B cell (primary cell): ENCODE measurements at regions not wholly inside any gene's neighbourhood (a gene's known extent, or its start where the extent isn't known, plus 50 kb on each side); places are given as distances from the start of the nearest gene placed in this dataset.

Source experiments
- ATAC-seq: fragments of 200-7000 bp; cut with Tn5 transposase; one replicate; pipeline ENCODE4 v1.10.0; 2021; ENCODE audit warnings: low read depth, mild to moderate bottlenecking, moderate number of reproducible peaks, moderate library complexity
- CTCF ChIA-PET: fragments of 350-600 bp; sonication (Branson Sonifier 250); formaldehyde crosslinking; loops from one replicate; lab custom pipeline; 2021; ENCODE audit warnings: antibody characterized with exemption, inconsistent platforms; lab: Charles Lee
- POLR2A ChIA-PET: fragments of 350-600 bp; sonication (Branson Sonifier 250); formaldehyde crosslinking; loops from one replicate; lab custom pipeline; 2021; ENCODE audit warnings: antibody characterized with exemption; lab: Charles Lee
- DNase-seq: peaks from one replicate; pipeline ENCODE4 v3.0.0; 2013
- H2AFZ ChIP-seq: 2 replicates; pipeline ENCODE4 v1.6.1; 2012; ENCODE audit warnings: mild to moderate bottlenecking, low read depth, low read length; ENCODE audit not compliant: insufficient read depth, poor library complexity, severe bottlenecking
- H3K27ac ChIP-seq, 2 donors: 1 replicate in 1 of 2; 2 replicates in 1 of 2; pipeline ENCODE4 v1.5.1; 2012 to 2013; ENCODE audit warnings: low read length in 2 of 2, mild to moderate bottlenecking in 2 of 2, moderate library complexity in 1 of 2
- H3K27me3 ChIP-seq, 4 experiments: fragments of 200-600 bp in 1 of 4; sonication (generic) in 1 of 4; replicated peaks in 1 of 4; 1 replicate in 2 of 4; 2 replicates in 2 of 4; pipeline versions ENCODE4 v1.6.1 to v1.7.0; 2013 to 2016; ENCODE audit warnings: low read length in 3 of 4, mild to moderate bottlenecking in 2 of 4, mixed read lengths in 1 of 4, moderate library complexity in 1 of 4; ENCODE audit not compliant: insufficient read depth in 4 of 4, control insufficient read depth in 3 of 4; ENCODE audit errors: control extremely low read depth in 1 of 4
- H3K36me3 ChIP-seq, 2 experiments: replicated peaks in 1 of 2; 1 replicate in 1 of 2; 2 replicates in 1 of 2; pipeline versions ENCODE4 v1.6.1 to v1.7.1; 2013; ENCODE audit warnings: low read length in 1 of 2; ENCODE audit not compliant: insufficient read depth in 2 of 2, control insufficient read depth in 1 of 2; ENCODE audit errors: control extremely low read depth in 1 of 2, extremely low read depth in 1 of 2
- H3K4me1 ChIP-seq, 2 donors: fragments of 200-600 bp in 1 of 2; sonication (generic) in 1 of 2; 1 replicate in 1 of 2; 2 replicates in 1 of 2; pipeline versions ENCODE4 v1.5.1 to v1.6.1; 2013 to 2017; ENCODE audit warnings: low read length in 2 of 2; ENCODE audit not compliant: control insufficient read depth in 2 of 2, insufficient read depth in 2 of 2
- H3K4me2 ChIP-seq: replicated peaks from 2 replicates; pipeline ENCODE3; 2012; ENCODE audit warnings: mild to moderate bottlenecking, low read depth, low read length; ENCODE audit not compliant: poor library complexity, severe bottlenecking
- H3K4me3 ChIP-seq, 5 experiments: fragments of 200-600 bp in 1 of 5; sonication (generic) in 1 of 5; 1 replicate in 3 of 5; 2 replicates in 2 of 5; pipeline versions ENCODE4 v1.5.1 to v1.7.0; 2011 to 2016; ENCODE audit warnings: low read length in 4 of 5, mild to moderate bottlenecking in 4 of 5, low read depth in 2 of 5, control low read depth in 1 of 5, moderate library complexity in 1 of 5; ENCODE audit not compliant: insufficient read depth in 1 of 5; ENCODE audit errors: control extremely low read depth in 1 of 5, extremely low read depth in 1 of 5
- H3K79me2 ChIP-seq: fragments of 200-600 bp; sonication (generic); one replicate; pipeline ENCODE4 v1.6.0; 2016; ENCODE audit warnings: low read length; ENCODE audit not compliant: control insufficient read depth, insufficient read depth
- H3K9ac ChIP-seq: fragments of 200-600 bp; sonication (generic); 2 replicates; pipeline ENCODE4 v1.6.1; 2017; ENCODE audit warnings: mild to moderate bottlenecking, low read length, moderate library complexity
- H3K9me3 ChIP-seq, 3 donors: one replicate each; pipeline versions ENCODE4 v1.6.1 to v1.7.1; 2013; ENCODE audit warnings: low read length in 2 of 3; ENCODE audit not compliant: control insufficient read depth in 2 of 3, insufficient read depth in 1 of 3; ENCODE audit errors: control extremely low read depth in 1 of 3
- H4K20me1 ChIP-seq: 2 replicates; pipeline ENCODE4 v1.6.0; 2012; ENCODE audit warnings: mild to moderate bottlenecking, low read length; ENCODE audit not compliant: insufficient read depth, control insufficient read depth, poor library complexity, severe bottlenecking
- H3K27ac Mint-ChIP-seq: one replicate; pipeline ENCODE4 v1.8.0; 2021; ENCODE audit warnings: mixed read lengths
- H3K27me3 Mint-ChIP-seq: one replicate; pipeline ENCODE4 v1.8.0; 2021; ENCODE audit warnings: mixed read lengths
- H3K4me1 Mint-ChIP-seq: one replicate; pipeline ENCODE4 v1.8.0; 2021; ENCODE audit warnings: mixed read lengths
- H3K4me3 Mint-ChIP-seq: one replicate; pipeline ENCODE4 v1.8.0; 2021; ENCODE audit warnings: mixed read lengths
- H3K9me3 Mint-ChIP-seq: one replicate; pipeline ENCODE4 v1.8.0; 2022; ENCODE audit warnings: mixed read lengths; ENCODE audit not compliant: insufficient read depth
- EZH2 ChIP-seq: IDR thresholded peaks from 2 replicates; pipeline ENCODE4 v1.6.1; 2012; ENCODE audit warnings: borderline replicate concordance, low read depth, mild to moderate bottlenecking, moderate library complexity, low read length; ENCODE audit not compliant: insufficient read depth, poor library complexity, severe bottlenecking
- WGBS: methylation state at CpG from one replicate; pipeline ENCODE4 v1.1.5; 2013; ENCODE audit warnings: missing lambda C conversion rate; ENCODE audit not compliant: insufficient coverage; 5-methylcytosine and 5-hydroxymethylcytosine counted together
- intact Hi-C: fragments of 100-400 bp; cut with micrococcal nuclease; formaldehyde crosslinking; loops from one replicate; pipeline ENCODE4 v1.10.0; 2022
- TF ChIP-seq, protein P1 (sequence below): fragments of 200-600 bp; IDR thresholded peaks from one replicate; pipeline ENCODE4 v1.8.0; 2022; ENCODE audit warnings: antibody characterized with exemption, mild to moderate bottlenecking

DNA sequence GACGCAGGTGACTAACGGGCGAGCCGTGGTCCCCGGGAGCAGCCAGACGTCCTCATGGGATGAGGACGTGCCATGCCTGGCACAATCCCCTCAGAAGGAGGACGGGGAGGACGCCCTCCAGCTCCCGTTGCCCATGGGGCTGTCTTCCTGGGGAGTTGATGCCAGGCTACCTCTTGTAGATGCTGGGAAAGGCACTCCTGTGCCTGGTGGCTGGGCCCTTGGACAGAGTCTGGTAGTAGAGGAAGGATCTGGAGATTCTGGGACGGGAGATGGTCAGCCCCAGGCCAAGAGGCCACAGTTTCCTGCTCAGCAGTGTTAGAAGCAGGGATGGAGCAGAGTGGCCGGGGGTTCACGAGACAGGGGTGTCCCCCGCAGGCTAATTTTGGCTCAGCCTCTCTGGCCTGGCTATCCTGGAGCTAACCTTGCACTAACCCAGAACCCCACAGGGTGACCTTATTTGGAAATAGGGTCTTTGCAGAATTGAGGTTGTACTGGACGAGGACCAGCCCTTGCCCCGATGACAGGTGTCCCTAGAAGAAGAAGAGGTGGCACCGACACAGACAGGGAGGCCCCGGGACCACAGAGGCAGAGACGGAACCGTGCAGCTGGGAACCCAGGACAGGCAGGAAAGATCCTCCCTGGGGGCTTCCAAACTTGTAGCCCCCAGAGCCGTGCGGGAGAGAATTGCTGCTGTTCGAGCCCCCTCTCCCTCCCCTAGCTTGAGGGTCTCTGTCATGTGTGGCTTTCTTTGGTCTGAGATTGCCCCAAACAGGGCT lies 50.1 kb upstream of the ADRA2C start:
- no peaks in the 10 kb centered on the region for H3K36me3 ChIP-seq
- no peaks in the 10 kb centered on the region for H3K4me1 ChIP-seq
- H3K9me3 ChIP-seq: peaks cover 0 to 12% (median 0%) of the 10 kb centered on the region in 3 donors
- 78% methylated on average over 23 of the region's 23 CpGs for WGBS
- H3K27ac Mint-ChIP-seq: no peak overlapping the region
- H3K4me3 Mint-ChIP-seq: no peak overlapping the region
- H3K4me3 ChIP-seq: no peak overlapping the region
- H3K79me2 ChIP-seq: no peaks in the 10 kb centered on the region
- ChIA-PET POLR2A (no interaction called here), CTCF (no interaction called here)
- DNase-seq (no peak), ATAC-seq (no peak)
- no peak for TF ChIP-seq EZH2
- TF ChIP-seq, protein P1, sequence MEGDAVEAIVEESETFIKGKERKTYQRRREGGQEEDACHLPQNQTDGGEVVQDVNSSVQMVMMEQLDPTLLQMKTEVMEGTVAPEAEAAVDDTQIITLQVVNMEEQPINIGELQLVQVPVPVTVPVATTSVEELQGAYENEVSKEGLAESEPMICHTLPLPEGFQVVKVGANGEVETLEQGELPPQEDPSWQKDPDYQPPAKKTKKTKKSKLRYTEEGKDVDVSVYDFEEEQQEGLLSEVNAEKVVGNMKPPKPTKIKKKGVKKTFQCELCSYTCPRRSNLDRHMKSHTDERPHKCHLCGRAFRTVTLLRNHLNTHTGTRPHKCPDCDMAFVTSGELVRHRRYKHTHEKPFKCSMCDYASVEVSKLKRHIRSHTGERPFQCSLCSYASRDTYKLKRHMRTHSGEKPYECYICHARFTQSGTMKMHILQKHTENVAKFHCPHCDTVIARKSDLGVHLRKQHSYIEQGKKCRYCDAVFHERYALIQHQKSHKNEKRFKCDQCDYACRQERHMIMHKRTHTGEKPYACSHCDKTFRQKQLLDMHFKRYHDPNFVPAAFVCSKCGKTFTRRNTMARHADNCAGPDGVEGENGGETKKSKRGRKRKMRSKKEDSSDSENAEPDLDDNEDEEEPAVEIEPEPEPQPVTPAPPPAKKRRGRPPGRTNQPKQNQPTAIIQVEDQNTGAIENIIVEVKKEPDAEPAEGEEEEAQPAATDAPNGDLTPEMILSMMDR: no peak
- peaks cover 3% of the 10 kb centered on the region for H3K9me3 Mint-ChIP-seq
- no peaks in the 10 kb centered on the region for H3K4me1 Mint-ChIP-seq
- H4K20me1 ChIP-seq: no peaks in the 10 kb centered on the region
- no peak overlapping the region for H2AFZ ChIP-seq
- H3K4me2 ChIP-seq: no peak overlapping the region
- H3K27ac ChIP-seq: no peak overlapping the region
- peaks cover 21% of the 10 kb centered on the region for H3K27me3 Mint-ChIP-seq
- no peaks in the 10 kb centered on the region for H3K27me3 ChIP-seq
- H3K9ac ChIP-seq: no peak overlapping the region
- intact Hi-C loops: no loop called here

DNA sequence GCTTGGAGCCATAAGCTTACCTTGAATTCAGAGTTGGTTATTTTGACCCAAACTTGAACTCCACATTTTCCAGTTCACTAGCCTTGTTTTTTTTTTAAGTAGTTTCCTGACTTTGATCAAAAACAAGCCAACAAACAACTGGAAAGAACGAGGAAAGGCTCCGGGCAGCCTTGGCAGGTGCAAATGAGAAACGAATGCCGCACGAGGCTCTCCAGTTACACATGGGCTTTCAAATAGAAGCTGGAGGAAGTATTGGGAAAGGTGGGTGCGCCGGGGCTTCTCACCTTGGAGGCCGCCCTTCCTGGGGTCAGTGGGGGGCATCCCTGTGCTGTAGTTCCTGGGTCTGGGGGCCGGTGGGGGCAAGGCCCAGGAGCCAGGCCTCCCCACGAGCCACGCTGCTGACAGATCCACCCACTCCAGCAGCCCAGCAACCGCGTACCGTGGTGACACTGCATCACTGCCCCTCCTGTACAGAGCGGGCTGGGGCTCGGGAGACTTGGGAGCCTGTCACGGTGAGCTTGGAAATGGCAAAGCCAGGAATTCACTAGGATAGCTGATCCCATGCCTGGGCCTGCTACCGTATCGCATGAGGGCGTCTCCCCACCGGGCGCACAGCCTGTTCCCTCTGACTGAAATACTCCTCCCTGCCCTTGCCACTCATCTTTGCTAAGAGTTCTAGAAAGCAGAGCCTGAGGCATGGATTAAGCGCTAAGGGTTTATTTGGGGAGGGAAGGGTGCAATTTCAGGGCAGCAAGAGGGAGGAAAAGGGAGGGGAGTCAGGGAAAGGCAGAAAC lies 50.9 kb upstream of the ADRA2C start:
- TF ChIP-seq, protein P1: no peak
- TF ChIP-seq EZH2: no peak
- H3K27ac Mint-ChIP-seq: no peak overlapping the region
- H3K79me2 ChIP-seq: no peaks in the 10 kb centered on the region
- POLR2A ChIA-PET: no interaction called here
- no peak overlapping the region for H3K27ac ChIP-seq
- no peak overlapping the region for H3K4me2 ChIP-seq
- H3K4me3 Mint-ChIP-seq: no peak overlapping the region
- intact Hi-C loops: no loop called here
- H3K9me3 ChIP-seq: peaks cover 0 to 12% (median 0%) of the 10 kb centered on the region in 3 donors
- no peak overlapping the region for H2AFZ ChIP-seq
- DNase-seq (no peak), ATAC-seq (no peak)
- peaks cover 21% of the 10 kb centered on the region for H3K27me3 Mint-ChIP-seq
- H3K36me3 ChIP-seq: no peaks in the 10 kb centered on the region
- no peaks in the 10 kb centered on the region for H3K27me3 ChIP-seq
- CTCF ChIA-PET: no interaction called here
- no peak overlapping the region for H3K9ac ChIP-seq
- H4K20me1 ChIP-seq: no peaks in the 10 kb centered on the region
- 86% methylated on average over 19 of the region's 23 CpGs for WGBS
- no peak overlapping the region for H3K4me3 ChIP-seq
- no peaks in the 10 kb centered on the region for H3K4me1 ChIP-seq
- no peaks in the 10 kb centered on the region for H3K4me1 Mint-ChIP-seq
- H3K9me3 Mint-ChIP-seq: peaks cover 3% of the 10 kb centered on the region
